ENCODE measurements at regions not wholly inside any gene's neighbourhood (a gene's known extent, or its start where the extent isn't known, plus 50 kb on each side); places are given as distances from the start of the nearest gene placed in this dataset.
"Not testable (repeated sequence)": the region's sequence is repeated elsewhere in the genome, so short reads cannot be mapped to it uniquely, and the experiment has no call there.

GRCh38 chr21:31418377-31419001, 74.4 kb upstream of the TIAM1 start:
- H3K27ac ChIP-seq (ENCODE audit: low read depth, low read length): no peak overlapping the region
- H3K4me2 ChIP-seq (ENCODE audit: low read length): no peak overlapping the region
- TF ChIP-seq, protein P1, sequence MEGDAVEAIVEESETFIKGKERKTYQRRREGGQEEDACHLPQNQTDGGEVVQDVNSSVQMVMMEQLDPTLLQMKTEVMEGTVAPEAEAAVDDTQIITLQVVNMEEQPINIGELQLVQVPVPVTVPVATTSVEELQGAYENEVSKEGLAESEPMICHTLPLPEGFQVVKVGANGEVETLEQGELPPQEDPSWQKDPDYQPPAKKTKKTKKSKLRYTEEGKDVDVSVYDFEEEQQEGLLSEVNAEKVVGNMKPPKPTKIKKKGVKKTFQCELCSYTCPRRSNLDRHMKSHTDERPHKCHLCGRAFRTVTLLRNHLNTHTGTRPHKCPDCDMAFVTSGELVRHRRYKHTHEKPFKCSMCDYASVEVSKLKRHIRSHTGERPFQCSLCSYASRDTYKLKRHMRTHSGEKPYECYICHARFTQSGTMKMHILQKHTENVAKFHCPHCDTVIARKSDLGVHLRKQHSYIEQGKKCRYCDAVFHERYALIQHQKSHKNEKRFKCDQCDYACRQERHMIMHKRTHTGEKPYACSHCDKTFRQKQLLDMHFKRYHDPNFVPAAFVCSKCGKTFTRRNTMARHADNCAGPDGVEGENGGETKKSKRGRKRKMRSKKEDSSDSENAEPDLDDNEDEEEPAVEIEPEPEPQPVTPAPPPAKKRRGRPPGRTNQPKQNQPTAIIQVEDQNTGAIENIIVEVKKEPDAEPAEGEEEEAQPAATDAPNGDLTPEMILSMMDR (IDR thresholded peaks at IDR 0.05; ENCODE audit: low read depth, low read length, poor library complexity, severe bottlenecking): no peak
- TF ChIP-seq EZH2phosphoT487 (IDR thresholded peaks at IDR 0.05; ENCODE audit: borderline replicate concordance, low read length): no peak

DNA sequence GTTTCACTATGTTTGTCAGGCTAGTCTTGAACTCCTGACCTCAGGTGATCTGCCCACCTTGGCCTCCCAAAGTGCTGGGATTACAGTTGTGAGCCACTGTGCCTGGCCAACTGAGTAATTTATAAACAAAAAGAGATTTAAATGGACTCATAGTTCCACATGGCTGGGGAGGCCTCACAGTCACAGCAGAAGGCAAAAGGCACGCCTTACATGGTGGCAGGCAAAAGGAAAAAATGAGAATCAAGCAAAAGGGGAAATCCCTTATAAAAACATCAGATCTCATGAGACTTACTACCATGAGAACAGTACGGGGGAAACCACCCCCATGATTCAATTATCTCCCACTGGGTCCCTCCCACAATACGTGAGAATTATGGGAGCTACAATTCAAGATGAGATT, 73.2 kb upstream of the TIAM1 start:
- not testable (repeated sequence) for H3F3A ChIP-seq (ENCODE audit: control insufficient read depth, insufficient read depth); H3K9me3 ChIP-seq (ENCODE audit: control insufficient read depth, insufficient read depth, low read length); H3K4me1 ChIP-seq (ENCODE audit: control insufficient read depth, low read length); H4K20me1 ChIP-seq (ENCODE audit: control insufficient read depth, insufficient read depth, low read depth, low read length); H3K27me3 ChIP-seq (ENCODE audit: control insufficient read depth, low read length); H3K4me3 ChIP-seq (ENCODE audit: low read length); H3K4me2 ChIP-seq (ENCODE audit: low read length); H3K36me3 ChIP-seq (ENCODE audit: control insufficient read depth, low read length); H3K9me2 ChIP-seq (replicated peaks; ENCODE audit: control insufficient read depth, low read length); H3K27ac ChIP-seq (ENCODE audit: low read depth, low read length); H3K79me2 ChIP-seq (ENCODE audit: control insufficient read depth, low read length)

More at GRCh38 chr21:31418377-31419001, 74.4 kb upstream of the TIAM1 start:
- Histone ChIP-seq H3K4me3 (ENCODE audit: low read length) (no peak overlapping the region), H3K9me3 (ENCODE audit: control insufficient read depth, insufficient read depth, low read length) (no peaks in the 10 kb centered on the region), H4K20me1 (ENCODE audit: control insufficient read depth, insufficient read depth, low read depth, low read length) (no peaks in the 10 kb centered on the region), H3K9me2 (replicated peaks; ENCODE audit: control insufficient read depth, low read length) (no peaks in the 10 kb centered on the region), H3K4me1 (ENCODE audit: control insufficient read depth, low read length) (no peaks in the 10 kb centered on the region), H3K27me3 (ENCODE audit: control insufficient read depth, low read length) (no peaks in the 10 kb centered on the region), H3K36me3 (ENCODE audit: control insufficient read depth, low read length) (no peaks in the 10 kb centered on the region), H3F3A (ENCODE audit: control insufficient read depth, insufficient read depth) (no peaks in the 10 kb centered on the region), H3K79me2 (ENCODE audit: control insufficient read depth, low read length) (no peaks in the 10 kb centered on the region)

DNA sequence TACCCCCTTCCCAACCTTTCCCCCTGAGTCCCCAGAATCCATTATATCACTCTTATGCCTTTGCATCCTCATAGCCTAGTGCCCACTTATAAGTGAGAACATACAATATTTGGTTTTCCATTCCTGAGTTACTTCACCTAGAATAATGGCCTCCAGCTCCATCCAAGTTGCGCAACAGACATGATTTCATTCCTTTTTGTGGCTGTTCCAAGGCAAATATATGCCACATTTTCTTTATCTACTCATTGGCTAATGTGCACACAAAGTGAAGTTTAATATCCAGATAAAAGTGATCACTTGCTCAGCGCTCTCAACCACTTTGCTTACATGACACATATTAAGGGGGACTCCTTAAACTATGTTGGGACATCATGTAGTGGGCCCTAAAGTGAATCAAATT, 72.4 kb upstream of the TIAM1 start:
- Histone ChIP-seq H3K4me2 (ENCODE audit: low read length) (no peak overlapping the region), H3K4me3 (ENCODE audit: low read length) (no peak overlapping the region), H4K20me1 (ENCODE audit: control insufficient read depth, insufficient read depth, low read depth, low read length) (no peaks in the 10 kb centered on the region), H3K4me1 (ENCODE audit: control insufficient read depth, low read length) (no peaks in the 10 kb centered on the region), H3K36me3 (ENCODE audit: control insufficient read depth, low read length) (no peaks in the 10 kb centered on the region), H3K27me3 (ENCODE audit: control insufficient read depth, low read length) (no peaks in the 10 kb centered on the region), H3K27ac (ENCODE audit: low read depth, low read length) (no peak overlapping the region), H3K79me2 (ENCODE audit: control insufficient read depth, low read length) (no peaks in the 10 kb centered on the region), H3K9me2 (replicated peaks; ENCODE audit: control insufficient read depth, low read length) (no peaks in the 10 kb centered on the region), H3K9me3 (ENCODE audit: control insufficient read depth, insufficient read depth, low read length) (no peaks in the 10 kb centered on the region), H3F3A (ENCODE audit: control insufficient read depth, insufficient read depth) (no peaks in the 10 kb centered on the region)
- TF ChIP-seq, protein P1 (IDR thresholded peaks at IDR 0.05; ENCODE audit: low read depth, low read length, poor library complexity, severe bottlenecking): no peak
- no peak for TF ChIP-seq EZH2phosphoT487 (IDR thresholded peaks at IDR 0.05; ENCODE audit: borderline replicate concordance, low read length)

GRCh38 chr21:31414263-31415000, 70.4 kb upstream of the TIAM1 start:
- no peak overlapping the region for H3K4me2 ChIP-seq (ENCODE audit: low read length)
- no peak overlapping the region for H3K4me3 ChIP-seq (ENCODE audit: low read length)
- peaks cover 8% of the 10 kb centered on the region for H3K4me1 ChIP-seq (ENCODE audit: control insufficient read depth, low read length)
- no peaks in the 10 kb centered on the region for H3K9me2 ChIP-seq (replicated peaks; ENCODE audit: control insufficient read depth, low read length)
- H3K27me3 ChIP-seq (ENCODE audit: control insufficient read depth, low read length): no peaks in the 10 kb centered on the region
- H3K9me3 ChIP-seq (ENCODE audit: control insufficient read depth, insufficient read depth, low read length): no peaks in the 10 kb centered on the region
- no peaks in the 10 kb centered on the region for H3K79me2 ChIP-seq (ENCODE audit: control insufficient read depth, low read length)
- H3K36me3 ChIP-seq (ENCODE audit: control insufficient read depth, low read length): no peaks in the 10 kb centered on the region
- H4K20me1 ChIP-seq (ENCODE audit: control insufficient read depth, insufficient read depth, low read depth, low read length): no peaks in the 10 kb centered on the region
- no peaks in the 10 kb centered on the region for H3F3A ChIP-seq (ENCODE audit: control insufficient read depth, insufficient read depth)
- no peak for TF ChIP-seq EZH2phosphoT487 (IDR thresholded peaks at IDR 0.05; ENCODE audit: borderline replicate concordance, low read length)
- TF ChIP-seq, protein P1 (IDR thresholded peaks at IDR 0.05; ENCODE audit: low read depth, low read length, poor library complexity, severe bottlenecking): no peak
- H3K27ac ChIP-seq (ENCODE audit: low read depth, low read length): no peak overlapping the region
